Occipital lobe (tissue), 1 donor: ENCODE measurements at regions not wholly inside any gene's neighbourhood (a gene's known extent, or its start where the extent isn't known, plus 50 kb on each side); places are given as distances from the start of the nearest gene placed in this dataset.

ENCODE experiments used
- DNase-seq: peaks from one replicate; lab custom pipeline; 2025; lab: John Stamatoyannopoulos, UW

DNA sequence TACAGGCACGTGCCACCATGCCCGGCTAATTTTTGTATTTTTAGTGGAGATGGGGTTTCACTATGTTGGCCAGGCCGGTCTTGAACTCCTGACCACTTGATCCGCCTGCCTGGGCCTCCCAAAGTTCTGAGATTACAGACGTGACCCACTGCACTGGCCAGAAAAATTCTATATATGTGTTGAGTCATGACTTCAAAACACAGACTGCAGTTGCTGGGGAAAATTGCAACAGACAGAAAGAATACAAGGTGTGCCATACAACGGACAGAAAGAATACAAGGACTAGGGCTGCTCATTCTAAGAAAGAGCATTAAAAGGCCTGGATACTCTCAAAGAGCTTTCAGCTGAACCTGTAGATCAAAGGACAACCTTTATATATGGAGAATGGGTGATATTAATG is 109.6 kb upstream of the ACSL4 start:
- DNase-seq, result no peak

DNA sequence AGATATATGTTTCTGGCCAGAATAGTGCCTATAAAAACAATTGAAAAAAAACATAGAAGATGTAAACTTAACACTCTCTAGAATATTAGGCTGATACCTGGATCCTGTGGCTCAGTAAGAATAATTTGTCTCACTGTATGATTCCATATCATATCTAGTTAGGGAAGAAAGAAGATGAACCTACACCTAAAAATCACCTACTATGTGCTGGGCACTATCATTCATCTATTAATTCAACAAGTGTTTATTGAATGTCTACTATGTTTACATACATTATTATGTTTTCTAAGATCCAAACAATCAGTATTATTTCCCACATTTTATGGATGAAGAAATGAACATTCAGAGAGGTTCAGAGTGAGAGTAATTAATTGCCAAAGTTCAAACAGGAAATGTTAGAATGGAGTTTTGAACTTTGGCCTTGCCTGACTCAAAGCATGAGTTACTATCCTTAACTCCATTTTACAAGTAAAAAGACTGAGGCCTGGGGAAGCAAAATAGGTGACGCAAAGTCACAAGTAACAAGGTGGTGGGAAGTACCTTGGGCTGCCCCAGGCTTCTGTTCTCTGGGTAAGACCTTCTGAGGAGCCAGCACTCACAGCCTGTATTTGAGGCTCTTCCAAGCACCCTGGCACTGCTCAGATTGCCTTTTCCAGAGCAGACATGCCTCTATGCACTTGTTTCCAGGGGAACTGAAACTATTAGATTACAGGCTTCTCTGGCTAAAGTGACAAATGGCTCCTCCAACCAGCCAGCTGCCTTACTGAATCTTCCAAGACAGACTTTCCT is 111.1 kb upstream of the ACSL4 start:
- no peak for DNase-seq

DNA sequence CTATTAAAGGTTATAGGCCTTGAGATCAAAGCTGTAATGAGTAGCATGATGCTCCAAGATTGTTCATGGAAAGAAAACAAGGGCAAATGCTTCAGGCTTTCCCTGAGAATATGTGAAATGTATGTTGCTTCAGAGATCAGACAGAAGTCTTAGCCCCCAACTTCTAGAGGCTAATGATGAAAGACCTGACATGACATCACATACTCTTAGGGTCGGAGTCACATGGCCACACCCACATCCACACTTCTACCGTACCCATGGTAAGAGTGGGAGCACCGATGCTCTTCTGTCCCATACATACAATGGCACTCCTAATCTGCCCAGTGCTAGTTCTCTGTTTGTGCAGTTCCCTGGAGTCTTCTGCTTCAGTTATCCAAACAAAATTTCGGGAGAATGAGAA is 111.9 kb upstream of the ACSL4 start:
- no peak for DNase-seq

DNA sequence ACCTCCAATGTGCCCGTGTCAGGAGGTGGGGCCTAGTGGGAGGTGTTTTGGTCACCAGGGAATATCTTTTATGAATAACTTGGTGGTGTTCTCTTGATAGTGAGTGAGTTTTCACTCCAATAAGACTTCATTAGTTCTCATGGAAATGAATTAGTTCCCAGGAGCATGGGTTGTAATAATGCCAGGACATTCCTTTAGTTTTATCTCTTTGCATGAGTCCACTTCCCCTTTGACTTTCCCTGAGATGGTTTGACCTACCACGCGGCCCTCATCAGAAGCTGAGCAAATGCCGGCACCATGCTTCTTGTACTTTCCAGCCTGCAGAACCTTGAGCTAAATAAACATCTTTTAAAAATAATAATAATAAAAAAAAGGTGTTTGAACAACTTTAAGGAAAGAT is 112.9 kb upstream of the ACSL4 start:
- no peak for DNase-seq

DNA sequence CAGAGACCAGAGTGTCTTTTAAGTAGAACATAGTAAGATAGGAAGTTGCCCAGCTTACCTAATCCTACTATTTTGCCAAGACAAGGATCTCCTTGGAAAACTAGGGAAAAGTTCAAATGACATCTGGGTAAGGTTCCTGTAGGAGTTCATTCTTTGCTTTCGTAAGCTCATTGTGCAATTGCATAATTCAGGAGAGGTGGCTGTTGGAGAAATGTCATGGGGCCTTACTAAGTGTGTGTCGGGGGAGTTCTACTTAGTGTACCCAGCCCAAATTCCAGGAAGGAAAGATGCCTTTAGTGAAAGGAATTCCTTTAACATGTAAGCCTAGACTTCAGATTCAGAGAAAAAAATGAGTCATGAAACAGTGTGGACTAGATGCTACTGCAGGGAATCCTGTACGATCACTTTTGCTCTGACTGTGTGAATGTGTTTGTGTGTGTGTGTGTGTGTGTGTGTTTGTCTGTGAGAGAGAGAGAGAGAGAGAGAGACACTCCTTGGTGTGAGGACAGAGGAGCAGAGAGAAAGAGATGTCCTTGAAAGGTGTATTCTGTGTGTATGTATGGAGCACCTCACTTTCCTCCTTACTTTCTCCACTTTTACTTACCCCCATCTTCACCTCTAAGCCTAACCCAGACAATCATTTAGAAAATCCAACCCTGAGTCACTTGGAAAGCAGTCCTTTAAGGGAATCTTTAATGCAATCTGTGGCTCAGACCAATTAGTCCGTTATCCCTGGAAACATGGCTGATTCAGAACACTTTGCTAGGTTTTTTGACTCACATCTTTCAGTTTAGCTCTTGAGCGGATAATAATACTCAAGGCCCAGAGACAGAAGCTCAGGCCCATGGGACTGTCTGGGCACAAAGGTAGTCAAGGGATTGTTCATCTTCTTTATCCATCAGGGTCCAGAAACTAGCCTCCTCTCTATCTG is 114.5 kb upstream of the ACSL4 start:
- no peak for DNase-seq

DNA sequence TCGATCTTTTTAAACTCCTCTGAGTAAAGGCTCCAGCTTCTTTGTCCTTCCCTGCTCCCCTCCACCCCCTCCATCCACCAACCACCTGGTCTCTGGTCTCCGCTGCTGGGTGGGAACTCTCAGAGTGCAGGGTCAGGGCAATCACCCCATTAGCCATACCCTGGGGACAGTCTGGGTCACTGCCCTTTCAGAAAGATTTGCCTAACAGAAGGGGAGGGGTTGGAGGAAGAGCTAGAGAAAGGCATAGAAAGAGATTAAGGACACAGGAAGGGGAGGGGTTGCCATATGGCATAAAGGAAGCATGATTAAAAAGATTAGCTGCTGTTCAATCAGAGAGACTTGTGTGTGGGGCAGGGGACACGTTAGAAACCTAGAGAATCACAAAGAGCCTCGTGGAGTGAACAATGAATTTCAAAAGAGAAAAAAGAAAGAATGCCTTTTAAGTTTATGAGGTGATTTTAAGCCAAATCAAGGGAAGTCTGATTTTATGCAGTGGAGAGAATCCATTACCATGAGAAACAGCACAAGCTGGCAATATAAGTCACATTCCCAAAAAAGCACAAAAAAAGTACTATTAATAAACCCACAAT is 115.5 kb upstream of the ACSL4 start:
- DNase-seq, result no peak

DNA sequence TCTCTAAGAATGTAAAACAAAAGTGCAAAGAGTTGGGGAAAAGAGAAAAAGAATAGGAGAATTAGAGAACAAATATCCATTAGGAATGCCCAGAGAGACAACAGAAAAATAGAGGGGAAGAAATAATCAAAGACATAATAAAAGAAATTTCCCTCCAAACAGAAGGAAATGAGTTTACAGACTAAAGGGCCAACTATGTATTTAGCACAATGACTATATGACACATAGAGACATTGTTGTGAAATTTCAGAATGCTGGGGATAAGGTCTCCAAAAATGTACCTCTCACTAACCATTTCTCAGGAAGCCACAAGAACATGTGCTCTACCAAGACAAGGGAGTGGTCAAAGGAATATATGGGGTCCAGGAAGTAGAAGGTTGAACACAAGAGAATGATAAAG is 121.0 kb upstream of the ACSL4 start:
- DNase-seq, result no peak

DNA sequence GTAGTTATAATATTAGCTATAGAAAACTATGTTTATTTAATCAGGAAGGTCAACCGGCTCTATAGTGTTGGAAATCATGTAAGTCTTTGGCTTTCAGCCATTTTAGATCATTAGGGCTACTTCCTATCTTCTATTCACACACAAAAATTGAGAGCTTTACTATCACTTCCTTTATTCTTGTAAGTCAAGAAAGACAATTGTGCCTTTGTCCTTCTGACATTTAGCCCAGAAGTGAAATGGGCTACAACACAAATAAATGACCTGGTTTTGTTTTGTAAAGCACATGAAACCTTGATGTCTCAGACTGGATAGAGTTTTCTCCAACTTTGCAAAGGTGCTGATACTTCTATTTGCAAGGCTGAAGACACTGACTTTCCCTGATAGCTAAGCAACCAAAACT is 122.4 kb upstream of the ACSL4 start:
- DNase-seq, result no peak

DNA sequence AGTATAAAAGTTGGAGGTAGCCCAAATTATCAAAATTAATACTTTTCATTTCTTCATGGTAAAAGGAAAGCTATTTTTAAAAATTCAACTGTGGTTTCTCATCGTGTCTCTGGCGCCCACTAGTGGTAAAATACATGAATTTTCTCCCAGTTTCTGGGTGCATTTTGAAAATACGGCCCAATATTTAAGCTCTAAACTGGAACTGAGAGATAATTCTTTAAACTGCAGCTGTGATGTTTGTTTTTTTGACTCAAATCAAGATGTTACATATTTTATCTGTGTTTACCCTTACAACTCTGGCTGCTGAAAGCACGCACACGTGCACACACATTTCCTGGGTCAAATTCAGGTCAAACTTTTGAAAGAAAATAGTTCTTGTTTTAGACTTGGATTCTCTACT is 123.9 kb upstream of the ACSL4 start:
- DNase-seq, result no peak

DNA sequence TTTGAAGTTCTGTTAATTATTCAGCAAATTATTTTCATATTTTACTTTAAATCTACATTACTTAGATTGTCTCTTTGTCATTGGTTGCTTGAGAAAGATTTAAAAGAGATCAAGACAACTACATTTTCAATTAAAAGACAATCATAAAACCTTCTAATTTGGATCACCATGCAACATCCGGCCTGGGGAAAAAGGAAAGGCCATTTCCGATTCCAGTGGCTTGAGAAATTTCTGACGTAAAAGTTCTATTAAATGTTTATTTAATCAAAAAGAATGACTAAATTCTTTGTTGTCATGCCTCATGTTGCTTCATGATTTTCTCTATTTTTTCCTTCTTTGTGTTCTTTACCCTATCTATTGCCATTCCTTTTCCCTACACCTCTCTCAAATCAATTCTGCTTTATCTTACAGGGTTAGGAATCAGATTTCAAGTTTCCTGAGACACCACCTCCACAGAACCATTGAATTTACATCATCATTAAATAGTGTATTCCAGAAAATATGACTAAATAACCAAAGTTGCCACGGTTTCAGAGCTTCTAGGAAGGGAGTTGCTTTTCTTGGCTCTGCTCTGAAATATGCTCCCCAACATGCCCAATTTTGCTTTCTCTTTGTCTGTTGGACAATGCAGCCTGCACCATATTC is 124.6 kb upstream of the ACSL4 start:
- no peak for DNase-seq

DNA sequence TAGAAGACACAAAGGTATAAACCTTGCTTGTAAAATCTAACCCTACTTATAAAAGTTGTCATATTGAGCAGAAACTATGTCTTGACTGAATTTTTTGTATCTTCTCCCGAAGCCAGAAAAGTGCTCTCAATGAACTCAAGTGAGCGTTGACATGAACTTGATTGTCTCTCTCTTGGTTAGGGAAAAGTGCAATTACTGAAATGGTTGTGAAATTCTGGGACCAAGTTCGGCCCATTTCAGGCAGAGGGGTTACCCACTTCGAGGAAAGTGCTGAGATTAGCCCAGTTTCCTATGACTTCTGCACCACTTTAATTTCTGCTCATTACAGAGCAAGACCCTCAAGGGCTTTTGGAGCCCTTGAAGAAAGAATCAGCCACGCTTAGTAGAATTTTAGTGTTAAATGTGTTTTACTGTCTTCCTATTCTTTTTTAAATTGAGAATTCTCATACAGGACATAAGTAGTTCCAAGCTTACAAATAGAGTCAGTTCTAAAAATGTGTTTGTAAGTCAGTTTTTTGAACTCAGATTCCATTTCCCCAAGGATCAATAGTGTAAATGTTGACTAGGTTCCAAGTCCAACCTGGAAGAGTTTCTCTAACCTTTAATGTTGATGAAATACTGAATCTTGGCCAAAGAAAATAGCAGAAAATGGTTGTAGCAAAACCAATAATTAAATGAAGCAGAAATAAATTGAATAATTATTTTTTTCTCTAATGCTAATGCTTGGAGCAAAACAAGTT is 125.7 kb upstream of the ACSL4 start:
- no peak for DNase-seq

DNA sequence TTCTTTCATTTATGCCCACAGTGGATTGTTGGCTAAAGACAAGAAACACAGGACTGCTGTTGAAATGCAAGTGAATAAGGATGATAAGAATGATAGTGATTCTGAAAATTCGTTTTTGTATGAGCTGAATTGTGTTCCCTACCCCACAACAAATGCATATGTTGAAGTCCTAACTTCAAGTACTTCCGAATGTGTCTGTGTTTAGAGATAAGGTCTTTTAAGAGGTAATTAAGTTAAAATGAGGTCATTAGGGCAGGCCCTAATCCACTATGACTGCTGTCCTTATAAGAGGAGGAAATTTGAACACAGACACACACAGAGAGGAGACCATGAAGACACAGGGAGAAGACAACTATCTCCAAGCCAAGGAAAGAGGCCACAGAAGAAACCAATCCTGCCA is 126.6 kb upstream of the ACSL4 start:
- no peak for DNase-seq

DNA sequence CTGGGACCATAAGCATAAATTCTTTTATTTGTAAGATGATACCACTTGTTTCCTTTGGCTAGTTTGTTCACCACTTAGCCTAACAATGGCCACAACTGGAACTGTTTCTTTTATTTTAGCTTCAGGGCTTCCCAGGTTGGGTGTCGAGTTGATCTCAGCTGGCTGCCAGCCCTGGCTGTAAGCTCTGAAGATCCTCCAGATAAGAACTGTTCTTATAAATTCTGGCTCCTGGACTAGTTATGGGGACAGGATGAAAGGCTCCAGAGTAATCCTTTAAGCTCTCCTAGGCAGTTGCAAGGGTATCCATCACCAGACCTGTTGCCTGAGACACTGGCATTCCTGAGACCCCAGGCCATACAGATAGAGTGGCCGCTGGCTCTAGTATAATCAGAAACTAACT is 129.4 kb upstream of the ACSL4 start:
- DNase-seq, result no peak

DNA sequence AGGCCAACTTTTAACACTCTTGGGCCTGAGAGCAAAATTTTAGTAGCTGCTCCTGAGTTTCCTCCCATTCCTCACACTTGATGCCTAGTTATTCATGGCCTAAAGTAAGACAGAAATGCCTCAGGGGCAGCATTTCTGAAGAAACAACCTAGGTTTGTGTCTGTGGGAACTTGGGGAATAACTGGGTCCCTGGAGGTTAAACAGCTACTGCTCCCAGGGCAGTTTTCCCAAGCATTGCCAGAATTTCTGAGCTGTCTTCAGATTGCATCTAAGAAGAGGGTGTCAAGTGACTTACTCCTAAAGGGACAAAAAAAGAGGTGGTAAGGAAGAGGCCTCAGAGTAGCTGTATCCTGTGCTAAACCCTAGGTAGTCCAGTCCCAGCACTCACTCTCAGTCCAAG is 130.8 kb upstream of the ACSL4 start:
- no peak for DNase-seq

DNA sequence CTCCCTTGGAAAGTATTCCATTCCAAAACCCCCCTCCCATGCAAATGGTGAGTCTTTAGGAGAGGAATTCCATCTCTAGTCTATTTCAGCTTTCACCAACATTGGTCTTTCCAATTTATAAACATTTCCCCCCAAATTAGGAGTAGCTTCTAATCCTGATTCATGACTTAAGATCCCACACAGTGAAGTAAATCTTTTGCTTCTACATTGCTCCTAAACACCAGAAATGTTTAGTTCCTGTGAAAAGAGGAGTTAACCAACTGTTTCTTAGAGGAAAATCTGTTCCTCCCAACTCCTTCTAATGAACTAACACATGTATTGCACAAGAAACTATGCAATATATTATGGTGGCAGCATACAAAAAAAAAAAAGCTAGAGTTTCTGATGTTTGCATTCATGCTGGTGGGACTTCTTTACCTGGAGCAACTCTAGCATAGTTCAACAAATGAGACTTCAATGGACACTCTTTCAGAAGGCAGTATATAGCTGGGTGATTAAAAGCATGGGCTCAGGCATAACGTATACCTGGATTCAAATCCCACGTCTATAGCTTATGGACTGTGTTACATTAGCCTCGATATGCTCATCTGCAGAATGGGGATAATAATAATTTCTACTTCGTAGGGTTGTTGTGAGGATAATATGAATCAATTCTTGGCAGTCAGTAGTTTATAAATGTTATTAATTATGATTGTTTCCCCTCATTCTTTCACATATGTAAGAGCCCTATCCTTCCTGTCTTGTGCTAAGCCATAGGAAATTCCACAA is 131.6 kb upstream of the TMEM164 start:
- no peak for DNase-seq

DNA sequence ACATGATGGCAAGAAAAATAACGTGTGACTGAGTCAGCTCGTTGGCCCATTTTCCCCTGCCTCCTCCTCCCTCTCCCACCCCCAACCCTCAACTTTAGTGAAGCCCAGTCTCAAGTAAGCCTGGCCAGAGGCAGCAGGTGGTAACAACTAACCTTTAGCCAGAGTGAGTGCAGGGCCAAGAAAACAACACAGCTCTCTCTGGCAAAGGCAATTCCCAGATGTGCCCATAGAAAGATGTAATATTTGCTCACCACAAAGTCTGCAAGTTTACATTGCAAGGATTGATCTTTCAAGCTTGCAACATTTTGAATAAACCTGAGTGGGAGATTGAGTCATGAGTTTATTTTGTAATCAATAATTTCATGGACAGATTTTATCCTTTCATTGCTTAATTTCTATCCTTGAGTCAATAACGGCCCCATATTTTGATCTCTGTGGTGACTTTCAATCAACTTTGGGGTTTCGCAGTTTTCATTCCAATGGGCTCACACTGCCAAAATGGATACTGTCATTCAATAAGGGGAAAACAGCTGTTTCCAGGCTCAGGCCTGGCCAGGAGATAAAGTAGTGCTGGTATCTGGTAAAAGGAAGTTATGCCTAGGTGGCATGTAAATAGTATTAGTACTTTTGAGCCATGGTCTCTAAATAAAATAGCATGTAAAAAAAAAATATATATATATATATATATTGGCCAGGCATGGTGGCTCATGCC is 130.7 kb upstream of the TMEM164 start:
- DNase-seq, result no peak

DNA sequence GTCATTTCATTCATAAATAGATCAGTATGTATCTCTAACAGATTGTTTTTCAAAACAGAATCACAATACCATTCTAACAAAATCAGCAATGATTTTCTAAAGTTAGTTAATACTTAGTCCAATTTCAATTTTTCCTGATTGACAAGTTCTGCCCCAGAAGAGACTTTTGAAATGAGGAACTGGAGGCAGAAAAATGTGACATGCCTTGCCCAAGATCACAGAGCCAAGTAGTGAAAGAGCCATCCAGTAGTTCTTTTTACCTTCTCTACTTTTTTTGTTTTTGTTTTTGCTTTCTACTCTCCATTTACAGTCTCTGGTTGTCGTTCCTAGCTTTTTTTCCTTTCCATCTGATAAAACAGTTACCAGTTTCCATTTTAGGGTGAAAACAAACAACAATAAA is 129.3 kb upstream of the TMEM164 start:
- DNase-seq, result no peak

DNA sequence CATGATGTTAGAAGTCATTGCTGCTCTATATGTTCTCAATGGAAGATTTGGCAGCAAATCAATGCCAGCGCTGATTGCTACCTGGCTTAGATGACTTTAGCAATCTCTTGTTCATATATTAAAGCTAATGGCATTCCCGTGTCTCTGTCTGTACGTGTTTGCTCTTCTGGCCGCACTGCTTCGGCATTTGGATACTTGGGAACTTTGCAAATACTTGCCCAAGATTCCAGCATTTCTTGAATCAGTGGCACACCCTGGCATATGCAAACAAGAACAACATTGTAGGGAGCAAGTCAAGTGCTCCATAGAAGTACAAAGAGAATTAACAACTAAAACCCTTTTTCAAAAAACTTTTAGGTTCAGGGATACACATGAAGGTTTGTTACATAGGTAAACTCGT is 128.9 kb upstream of the TMEM164 start:
- DNase-seq, result no peak

DNA sequence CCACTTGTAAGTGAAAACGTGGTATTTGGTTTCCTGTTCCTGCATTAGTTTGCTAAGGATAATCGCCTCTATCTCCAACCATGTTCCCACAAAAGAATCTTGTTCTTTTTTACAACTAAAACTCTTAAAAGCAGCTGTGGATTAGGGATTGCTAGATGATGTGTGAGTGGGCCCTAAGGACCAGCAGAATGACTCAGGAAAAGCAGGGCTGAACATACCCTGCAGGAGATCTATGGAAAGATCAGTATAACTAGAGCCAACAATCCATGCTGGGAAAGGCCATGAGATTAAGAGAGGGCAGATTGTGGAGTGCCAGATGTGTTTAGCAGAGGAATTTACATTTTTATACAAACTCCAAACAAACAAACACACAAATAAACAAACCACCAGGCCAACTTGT is 128.4 kb upstream of the TMEM164 start:
- DNase-seq, result no peak

DNA sequence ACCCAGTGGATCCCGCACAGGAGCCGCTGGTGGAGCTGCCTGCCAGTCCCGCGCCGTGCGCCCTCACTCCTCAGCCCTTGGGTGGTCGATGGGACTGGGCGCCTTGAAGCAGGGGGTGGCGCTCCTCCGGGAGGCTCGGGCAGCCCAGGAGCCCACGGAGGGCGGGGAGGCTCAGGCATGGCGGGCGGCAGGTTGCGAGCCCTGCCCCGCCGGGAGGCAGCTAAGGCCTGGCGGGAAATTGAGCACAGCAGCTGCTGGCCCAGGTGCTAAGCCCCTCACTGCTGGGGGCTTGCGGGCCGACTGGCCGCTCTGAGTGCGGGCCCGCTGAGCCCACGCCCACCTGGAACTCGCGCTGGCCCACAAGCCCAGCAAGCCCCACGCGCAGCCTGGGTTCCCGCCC is 127.1 kb upstream of the TMEM164 start:
- DNase-seq, result no peak
